Fibroblast of skin of back (primary cell): ENCODE measurements at regions not wholly inside any gene's neighbourhood (a gene's known extent, or its start where the extent isn't known, plus 50 kb on each side); places are given as distances from the start of the nearest gene placed in this dataset.

Experiments
- DNase-seq: peaks from one replicate; pipeline ENCODE4 v3.0.0-alpha.2; 2013

DNA sequence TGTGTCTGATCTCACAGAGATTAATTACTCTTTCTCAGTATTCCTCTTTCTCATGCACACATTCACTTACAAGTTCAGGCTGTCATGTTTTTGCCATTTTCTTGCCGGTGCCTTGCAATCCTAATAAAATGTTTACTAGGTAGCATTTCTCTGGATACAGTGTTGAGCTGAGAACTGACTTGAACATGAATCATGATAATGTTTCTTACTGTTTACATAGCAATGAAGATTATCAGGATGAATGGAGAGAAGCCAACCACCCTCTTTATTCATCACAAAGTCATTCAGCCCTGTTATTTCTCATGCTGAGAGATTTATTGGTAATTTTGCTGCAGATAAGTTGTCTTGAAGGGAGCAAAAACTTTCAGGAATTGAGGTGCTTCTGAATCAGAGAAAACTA lies 185.5 kb upstream of the ECI2 start:
- peak; percentile 94 for DNase-seq

DNA sequence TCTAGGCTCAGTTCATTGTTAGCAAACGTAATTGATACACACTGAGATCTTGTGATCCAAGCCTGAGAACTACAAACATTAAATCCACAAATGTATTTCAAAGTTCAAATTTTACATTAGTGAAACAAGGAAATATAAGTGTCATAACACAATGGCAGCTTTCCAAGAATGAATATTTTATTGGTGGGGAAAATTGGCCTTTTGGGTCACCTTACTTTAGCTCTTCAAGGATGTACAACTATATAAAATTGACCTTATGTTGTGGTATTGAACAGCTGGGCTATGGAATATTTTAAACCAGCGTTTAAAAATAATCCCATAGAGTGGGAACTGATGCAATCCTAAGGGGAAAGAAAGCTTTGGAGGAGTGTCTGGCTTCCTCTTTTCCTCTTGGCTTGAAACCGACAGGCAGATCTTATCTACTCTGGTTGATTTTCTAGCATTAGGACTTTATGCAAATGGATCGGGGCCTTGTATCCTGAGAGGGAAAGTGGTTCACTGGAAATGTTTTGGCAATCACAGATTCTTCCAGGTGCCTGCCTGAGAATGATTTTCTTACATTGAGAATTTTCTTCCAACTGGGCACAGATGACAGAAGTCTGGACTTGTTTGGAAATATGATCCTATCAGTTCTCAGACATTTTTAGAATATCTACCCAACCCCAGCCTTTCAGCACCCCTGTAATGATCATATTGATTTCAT lies 184.8 kb upstream of the ECI2 start:
- DNase-seq = peak; percentile 48

DNA sequence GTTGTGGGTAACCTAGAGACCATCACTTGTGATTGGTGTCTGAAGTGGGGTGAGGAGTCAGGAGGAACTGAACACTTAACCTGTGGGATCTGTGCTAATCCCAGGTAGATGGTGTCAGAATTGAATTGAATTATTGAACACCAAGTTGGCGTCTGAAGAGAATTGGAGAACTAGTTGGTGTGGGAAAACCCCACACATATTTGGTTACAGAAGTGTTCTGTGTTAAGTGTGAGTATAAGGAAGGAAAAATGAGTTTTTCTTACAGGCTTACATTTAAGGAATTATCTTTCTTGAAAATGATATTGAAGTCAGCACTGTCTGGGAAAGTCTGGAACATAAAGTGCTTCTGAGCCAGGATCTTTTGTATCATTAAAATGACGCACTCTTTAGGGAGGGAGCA lies 182.9 kb upstream of the ECI2 start:
- no peak for DNase-seq

DNA sequence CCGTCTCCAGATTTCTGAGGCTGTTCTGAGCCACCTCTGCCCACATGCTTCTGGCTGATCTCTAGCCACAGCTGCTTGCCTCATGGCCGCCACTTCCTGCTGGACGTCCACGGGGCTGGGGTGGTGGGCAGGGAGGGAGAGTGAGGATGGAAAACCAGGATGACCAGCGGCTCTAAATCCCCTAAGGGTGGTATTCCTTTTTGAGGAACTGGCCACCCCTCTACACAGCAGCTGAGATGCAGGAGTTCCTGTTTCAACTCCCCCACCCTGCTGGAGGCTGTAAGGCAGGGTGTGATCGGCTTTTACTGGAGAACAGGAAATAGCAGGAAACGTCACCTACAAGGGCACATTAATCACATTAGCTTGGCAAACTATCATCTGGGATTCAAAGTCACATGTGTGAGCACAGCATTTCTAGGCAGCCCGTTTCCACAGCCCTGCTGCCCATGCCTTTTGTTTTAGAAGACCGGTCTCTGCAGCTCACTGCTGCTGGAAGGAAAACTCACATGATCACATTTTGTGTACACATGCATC lies 181.6 kb upstream of the ECI2 start:
- DNase-seq = peak; percentile 86

DNA sequence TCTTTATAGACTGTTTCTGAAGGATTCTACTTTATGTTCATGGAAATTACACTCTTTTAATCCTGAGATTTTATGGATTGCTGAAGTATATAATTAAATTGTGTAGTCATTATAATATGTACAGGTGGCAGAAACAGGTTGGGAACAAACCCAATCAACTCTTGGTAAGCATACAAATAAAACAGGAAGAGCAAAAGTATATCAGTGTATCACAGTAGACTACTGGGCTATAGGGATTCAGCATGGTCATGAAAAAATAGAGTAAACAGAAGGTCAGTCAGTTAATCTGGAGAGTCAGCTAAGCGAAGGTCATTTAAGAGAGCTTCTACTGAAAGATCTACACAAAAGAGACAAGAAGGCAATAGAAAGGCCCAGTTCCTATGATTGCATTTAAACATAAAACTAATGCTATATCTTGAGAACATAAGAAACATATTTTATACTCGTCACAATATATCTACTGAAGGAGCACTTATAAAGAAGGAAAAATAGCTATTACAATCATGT lies 178.9 kb upstream of the ECI2 start:
- no peak for DNase-seq

DNA sequence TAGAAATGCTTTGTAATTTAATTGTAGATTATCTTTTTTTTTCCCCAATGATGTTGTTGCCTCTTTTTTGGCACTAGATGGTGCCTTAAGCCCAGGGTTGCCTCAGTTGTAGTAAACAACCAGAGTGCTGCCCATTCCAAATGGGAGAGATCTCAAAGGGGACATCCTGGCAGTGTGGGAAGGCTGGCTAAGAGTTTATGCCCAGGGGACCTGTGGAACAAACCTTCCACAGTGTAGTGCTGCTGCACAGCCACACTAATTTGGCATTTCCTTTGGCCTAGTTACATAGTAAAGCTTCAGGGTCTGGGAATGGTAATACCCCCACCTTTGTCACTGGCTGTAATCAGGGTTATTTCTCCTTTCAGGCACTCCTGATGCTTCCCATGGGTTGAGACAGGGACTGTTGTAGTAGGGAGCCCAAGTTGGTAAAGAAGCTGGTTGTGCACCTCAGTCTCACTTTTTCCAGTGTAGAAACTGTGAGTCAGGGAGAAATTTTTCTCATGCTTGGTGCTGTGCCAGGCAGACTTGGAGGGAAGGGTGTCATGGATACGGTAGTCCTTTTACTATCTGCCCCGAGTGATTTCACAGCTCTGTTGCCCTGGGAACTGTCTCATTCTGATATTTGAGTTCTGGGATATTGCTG lies 177.8 kb upstream of the ECI2 start:
- peak; percentile 99 for DNase-seq

DNA sequence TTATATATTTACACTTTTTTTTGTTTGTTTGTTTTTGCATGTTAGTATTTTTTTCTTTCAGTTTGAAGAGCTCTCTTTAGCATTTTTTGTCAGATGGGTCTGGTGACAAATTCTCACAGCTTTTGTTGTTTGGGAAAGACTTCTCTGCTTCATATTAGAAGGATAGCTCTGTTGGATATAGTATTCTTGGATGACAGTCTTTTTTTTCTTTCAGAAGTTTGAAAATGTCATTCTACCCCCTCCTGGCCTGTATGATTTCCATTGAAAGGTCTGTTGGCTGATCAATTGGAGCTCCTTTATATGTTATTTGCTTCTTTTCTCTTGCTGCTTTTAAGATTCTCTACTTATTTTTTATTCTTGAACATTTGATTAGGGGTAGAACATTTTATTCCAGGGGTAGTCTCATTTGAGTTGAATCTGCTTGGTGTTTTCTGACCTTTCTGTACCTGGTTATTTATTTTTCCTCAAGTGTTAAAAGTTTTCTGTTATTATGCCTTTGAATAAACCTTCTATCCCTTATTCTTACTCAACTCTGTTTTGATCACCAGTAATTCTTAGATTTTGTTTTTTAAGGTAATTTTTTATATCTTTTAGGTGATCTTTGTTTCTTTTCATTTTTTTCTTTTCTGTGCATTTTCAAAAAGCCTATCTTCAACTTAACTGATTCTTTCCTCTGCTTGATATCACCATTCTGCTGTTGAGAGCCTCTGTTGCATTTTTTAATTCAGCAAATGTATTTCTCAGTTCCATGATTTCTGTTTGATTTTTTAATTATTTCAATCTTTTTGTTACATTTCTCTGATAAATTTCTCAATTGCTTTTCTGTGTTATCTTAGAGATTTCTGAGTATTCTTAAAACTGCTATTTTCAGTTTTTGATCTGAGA lies 176.8 kb upstream of the ECI2 start:
- no peak for DNase-seq

DNA sequence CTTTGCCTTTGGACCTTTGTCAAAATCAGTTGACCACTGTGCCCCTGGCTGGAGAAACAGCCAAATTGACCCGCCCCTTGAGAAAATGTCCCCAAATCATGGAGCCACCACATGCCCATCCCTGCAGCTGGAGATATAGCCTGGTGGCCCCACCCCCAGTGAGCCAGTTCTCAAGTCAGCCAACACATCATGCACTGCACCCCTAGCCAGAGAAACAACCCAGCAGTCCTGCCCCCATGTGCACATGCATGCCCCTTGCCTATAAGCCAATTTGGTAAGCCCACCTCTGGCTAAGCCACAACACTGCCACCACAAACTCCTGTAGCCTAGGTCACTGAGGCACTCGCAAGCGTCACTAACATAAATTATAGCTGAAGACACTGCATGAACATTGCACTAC lies 174.2 kb upstream of the ECI2 start:
- no peak for DNase-seq

DNA sequence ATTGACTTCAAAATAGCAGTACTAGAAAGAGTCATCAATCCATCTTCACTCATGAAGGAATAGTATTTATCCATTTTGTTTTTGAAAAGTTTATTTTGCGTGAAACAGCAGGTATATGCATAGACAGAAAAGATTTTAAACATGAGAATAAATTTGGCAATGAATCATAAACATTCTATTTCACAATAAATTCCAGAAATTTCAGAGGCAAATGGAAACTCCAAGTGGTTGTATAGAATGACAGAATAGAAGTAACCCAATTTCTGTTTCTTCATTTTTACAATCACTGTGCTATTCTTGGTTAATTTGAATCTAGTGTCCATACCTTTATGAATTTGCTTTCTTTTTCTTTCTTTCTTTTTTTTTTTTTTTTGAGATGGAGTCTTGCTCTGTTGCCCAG lies 173.0 kb upstream of the ECI2 start:
- no peak for DNase-seq

DNA sequence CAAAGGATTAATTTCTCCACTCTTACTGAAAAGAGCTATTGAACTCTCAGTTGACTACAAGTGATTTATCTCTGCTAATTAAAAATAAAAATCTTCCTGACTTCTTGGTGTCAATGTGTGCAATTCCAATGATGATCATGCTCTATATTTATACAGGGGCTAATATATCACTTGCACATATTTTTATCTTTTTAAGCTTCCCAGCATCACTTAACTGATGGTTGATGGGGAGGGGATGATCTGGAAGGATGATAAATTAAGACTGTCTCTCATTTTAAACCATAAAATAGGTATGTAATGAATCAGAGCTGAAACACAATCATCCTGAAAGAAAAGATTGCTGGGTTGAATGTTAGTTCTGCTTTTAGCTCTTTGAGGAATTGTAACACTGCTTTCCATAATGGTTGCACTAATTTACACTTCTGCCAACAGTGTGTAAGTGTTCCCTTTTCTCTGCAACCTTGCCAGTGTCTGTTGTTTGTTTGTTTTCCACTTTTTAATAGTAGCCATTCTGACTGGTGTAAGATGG lies 169.6 kb upstream of the ECI2 start:
- DNase-seq = no peak

DNA sequence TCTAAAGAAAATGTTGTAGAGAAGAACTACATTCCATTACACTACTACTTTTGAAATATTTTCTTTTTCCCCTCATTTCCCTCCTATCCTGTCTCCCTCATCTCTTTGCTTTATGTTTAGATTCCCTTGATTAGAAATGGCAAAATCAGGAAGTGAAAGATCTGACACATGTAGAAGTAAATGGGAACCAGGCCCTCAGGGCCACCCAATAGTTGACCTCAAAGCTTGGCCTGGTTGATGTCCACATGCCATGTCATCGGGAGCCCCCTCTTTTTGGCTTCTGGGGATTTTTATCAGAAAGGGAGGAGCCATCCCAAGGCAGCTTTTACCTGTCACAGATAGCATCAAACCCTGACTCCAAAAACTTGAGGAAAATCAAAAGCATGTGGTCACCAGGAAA lies 168.3 kb upstream of the ECI2 start:
- DNase-seq = no peak

DNA sequence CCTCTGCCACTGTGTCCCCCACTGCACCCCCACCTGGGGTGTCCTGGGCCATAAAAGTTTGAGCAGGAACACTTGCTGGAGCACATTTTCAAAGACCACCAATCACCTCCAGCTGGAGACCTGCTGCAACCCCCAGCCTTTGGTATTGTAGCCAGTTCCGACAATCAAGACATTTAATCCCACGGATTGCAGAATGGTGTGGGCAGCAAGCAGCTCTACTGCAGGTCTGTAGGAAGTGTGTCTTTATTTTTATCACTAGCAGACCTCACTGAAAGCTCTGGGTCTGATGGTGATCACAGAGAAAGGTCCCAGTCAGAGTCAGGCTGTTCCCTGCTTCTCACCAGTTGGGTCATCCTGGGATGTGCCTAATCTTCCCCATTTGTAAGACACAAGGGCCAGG lies 167.1 kb upstream of the ECI2 start:
- no peak for DNase-seq

DNA sequence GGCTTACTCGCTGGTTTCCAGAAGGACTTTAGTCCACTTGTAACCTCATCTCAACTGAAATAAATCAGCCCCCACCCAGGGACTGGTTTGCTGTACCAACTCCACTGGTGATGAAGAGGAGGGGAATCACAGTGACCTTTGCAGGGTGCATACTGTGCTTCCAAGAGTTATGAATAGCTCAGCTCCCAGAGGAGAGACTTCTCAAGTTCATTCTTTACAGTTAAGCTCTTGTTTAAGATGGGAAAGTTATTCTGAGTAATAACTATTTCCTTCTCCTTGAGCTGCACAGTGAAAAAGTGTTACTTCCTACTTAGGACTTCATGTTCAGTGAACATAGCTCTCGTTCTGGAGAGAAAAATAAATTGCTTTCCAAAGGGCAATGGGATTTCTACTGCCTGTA lies 166.5 kb upstream of the ECI2 start:
- no peak for DNase-seq

DNA sequence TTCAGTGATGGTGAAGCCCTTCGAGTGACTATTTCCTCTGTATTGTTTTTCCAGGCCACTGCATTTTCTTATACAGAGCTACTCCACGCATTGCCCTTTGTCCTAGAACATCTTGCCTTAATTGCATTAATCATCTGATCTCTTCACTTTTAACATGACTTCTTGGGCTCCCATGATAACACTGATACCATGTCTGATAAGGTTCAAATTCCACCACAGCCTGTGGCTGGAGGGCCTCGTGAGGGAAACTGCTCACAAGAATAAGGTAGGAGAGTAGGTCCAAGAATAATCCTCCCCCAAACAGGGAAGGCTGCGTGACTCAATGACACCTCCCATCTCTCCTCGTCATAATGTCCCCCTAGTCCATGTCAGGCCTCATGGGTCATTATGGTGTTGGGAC lies 165.5 kb upstream of the ECI2 start:
- no peak for DNase-seq

DNA sequence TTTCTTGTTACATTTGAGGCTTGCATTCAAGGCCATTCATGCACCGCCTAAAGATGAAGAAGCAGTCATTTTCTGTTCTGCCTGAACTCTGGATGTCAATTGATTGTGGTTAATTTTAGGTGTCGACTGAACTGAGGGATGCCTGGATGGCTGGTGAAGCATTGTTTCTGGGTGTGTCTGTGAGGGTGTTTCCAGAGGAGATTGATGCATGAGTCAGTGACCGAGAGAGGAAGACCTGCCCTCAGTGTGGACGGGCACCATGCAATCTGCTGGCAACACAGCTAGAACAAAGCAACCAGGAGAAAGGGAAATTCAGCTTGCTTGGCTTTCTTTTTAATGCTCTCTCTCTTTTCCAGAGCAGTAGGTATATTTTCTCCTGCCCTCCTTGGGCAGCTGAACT lies 164.1 kb upstream of the ECI2 start:
- no peak for DNase-seq

DNA sequence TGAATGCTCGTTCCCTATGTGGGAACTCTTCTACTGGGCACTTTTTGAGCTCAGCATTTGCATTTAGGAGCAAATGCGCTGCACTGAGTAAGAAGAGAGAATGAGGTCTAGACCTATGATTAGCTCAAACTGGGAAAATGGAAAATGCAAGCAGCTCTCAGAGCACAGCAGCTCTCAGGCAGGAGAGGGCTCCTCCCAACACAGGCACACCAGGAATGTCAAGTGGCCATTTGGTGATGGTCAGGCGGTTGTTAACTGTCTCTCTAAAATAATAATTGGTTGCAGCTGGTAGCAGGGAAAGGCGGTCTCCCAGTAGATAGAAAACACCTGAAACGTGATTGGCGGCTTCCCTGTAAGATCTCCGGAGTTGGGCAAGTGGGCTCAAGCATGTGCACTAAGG lies 162.0 kb upstream of the ECI2 start:
- no peak for DNase-seq

DNA sequence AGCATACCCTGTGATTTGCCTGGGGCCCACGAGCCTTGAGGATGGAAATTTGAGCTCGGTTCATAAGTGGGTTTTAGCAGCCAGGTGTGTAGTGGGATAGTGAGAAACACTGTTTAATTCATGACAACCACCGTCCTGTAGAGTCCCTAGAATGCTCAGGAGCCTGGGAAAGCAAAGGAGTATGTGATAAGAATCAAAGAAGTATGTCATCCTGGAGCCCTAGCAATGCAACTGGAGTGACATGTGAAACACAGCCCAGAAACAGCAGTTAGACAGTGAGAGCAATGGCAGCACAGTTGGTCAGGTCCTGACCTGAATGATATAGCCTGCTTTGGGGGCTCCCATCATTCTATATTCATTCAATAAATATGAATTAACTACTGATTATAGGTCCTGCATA lies 161.2 kb upstream of the ECI2 start:
- DNase-seq = no peak

DNA sequence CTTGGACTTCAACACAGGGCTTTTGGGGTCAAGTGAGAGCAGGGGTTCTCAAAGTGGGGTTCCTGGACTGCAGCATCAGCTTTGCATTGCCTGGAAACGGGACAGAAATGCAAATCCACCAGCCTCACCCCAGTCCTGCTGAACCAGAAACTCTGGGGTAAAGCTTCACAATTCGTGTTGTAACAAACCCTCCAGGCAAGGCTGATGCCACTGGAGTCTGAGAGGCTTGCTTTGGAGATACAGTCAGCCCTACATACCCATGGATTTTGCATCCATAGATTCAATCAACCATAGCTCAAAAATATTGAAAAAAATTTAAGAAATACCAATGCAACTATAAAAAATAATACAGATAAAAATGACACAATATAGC lies 160.4 kb upstream of the ECI2 start:
- DNase-seq = no peak

DNA sequence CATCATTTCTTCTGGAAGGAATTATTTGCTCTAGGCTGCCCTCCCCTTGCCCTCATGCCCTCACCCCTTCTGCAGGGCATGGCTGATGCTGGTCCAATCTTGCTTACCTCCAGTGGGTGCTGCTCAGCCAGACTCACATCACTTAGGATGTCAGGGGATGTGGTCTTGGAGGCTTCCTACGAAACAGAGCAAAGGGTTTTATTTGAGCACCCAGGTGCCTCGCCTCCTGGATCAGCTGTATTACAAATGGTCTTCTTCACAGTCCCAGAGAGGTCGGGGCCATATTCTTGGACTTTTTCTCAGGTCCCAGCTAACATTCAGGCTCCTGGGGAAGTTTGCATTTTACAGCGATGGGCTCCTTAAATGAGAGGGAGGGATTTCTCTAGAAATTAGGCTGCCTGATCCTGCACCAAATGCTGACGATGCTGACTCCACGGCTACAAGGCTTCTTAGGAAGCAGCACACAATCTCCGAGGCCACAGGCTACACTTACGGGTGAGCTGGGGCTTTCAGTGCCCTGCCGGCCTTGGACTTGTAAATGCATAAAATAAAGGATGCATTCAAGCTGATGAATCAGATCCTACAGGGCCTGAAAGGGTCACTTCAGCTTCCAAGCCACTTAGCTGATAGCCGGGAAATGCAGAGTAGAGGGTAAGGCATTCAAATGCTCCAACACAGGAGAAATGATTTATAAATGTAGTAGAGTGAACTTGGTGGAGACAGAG lies 159.8 kb upstream of the ECI2 start:
- no peak for DNase-seq

DNA sequence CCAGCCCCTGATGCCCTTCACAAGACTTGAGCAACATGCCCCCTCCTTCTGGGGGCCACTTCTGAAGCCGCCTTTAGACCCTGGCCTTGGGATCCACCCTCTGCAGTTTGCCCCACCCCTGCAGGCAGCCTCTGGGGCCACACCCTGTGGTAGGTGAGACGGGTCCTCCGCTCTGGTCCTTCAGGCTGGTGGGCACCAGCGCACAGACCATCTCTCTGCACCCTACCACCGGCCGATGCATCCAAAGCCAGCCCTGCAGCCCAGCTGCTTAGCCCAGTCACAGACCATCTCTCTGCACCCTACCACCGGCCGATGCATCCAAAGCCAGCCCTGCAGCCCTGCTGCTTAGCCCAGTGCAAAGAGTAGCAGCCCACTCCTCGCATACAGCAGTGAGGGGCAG lies 159.3 kb upstream of the ECI2 start:
- DNase-seq = no peak

DNA sequence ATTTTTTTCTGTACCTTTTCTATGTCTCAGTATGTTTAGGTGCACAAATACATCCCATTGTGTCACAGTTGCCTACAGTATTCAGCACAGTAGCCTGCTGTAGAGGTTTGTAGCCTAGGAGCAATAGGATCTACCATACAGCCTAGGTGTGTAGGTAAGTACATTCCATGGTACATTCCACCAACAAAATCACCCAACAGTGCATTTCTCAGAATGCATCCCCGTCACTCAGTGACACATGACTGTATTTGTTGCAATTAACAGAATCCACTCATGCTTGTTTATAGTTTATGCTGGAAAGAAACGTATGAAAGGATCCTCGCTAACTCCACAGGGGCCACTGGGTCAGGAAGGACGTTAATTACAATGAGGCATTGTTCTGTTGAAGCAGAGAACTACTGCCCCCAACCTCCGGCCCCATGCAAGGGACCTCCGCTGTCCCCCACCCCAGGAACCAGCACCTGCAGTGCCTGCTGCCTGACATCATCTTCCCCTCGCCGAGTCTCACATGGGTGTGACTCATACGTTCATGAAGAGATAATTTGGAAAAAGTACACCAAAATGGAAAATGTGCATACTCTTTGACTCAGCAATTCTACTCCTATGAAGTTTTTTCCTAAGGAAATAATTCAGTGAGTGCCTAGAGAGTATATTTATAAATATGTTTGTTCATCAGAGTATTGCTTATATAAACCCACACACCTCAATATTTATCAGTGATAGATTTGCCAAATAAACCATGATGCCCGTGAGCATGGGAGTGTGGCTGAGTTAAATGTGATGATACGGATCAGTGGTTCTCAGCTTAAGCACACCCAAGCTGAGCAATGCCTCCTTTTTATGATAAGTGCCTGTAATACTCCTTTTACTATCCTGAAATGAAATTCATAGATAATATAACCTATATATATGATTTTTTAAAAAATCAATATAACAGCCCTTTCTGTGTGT lies 156.4 kb upstream of the ECI2 start:
- DNase-seq = peak; percentile 18
